Suppressor macrophage (primary cell): ENCODE measurements at regions not wholly inside any gene's neighbourhood (a gene's known extent, or its start where the extent isn't known, plus 50 kb on each side); places are given as distances from the start of the nearest gene placed in this dataset.
"Not testable (repeated sequence)": the region's sequence is repeated elsewhere in the genome, so short reads cannot be mapped to it uniquely, and the experiment has no call there.

Experiments used
- DNase-seq, 4 experiments: peaks; one replicate each; pipeline ENCODE4 v3.0.0-alpha.2; 2020 to 2022

DNA sequence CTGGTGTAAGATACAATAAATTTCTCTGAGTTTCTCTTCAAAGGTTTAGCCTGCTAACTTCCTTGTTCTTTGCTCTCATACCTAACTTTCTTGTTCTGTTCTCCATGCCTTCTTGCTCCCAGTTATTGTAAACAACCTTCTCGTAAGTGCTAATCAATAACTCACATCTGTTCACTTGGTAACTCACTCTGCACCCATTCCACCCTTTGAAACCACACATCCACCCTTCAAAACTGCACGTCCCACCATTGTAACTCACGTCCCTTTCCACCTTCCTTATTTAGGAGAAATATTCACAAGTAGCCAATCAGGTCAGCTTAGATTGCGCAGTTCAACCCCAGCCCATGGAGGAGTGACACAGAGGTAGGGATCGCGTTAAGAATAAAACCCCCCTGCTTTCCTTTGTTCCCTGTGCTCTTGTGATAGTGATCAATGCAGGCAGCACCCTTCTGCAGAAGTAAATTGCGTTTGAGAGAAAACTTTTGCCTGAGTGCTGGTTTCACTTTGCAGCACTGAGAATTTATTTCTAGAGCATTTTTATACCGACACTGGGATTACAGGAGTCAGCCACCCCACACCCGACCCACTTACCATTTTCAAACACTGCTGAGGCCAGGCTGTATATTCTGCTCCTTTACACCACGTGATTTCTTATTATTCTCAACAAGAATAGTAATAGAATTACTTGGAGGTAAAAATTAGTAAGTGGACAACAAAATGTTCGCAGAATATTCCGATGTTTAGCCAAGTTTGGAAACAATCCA lies 789.2 kb upstream of the RGS18 start:
- no peak for DNase-seq

DNA sequence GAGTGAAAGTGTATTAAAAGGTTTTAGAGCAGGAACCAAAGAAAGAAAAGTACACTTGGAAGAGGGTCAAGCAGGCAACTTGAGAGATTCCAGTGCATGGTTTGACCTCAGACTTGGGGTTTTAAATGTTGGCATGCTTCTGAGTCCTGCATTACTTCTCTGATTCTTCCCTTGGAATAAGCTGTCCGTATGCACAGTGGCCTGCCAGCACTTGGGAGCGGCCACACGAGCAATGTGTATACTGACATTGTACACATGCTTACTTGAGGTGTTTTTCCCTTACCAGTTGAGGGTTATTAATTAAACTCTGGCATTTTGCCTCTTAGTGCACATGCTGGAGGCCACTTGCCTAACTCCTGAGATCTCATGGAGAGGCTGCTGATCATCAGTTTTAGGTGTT lies 786.6 kb upstream of the RGS18 start:
- no peak for DNase-seq

DNA sequence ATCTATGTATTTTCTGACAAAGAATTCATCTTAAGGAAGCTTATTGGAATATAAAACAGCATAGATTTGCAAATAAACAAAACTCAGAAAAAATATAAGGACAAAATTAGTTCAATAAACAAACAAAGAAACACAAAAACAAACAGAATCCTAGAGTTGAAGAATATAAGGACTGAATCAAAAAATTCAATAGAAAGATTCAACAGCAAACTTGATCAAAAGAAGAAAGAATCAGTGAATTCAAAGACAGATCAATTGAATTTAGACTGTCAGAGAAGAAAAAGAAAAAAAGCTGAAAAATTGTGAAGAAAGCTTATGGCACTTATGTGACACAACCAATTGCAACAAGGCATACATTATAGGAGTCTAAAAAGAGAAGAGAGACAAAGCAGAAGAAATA lies 770.0 kb upstream of the RGS18 start:
- no peak for DNase-seq

DNA sequence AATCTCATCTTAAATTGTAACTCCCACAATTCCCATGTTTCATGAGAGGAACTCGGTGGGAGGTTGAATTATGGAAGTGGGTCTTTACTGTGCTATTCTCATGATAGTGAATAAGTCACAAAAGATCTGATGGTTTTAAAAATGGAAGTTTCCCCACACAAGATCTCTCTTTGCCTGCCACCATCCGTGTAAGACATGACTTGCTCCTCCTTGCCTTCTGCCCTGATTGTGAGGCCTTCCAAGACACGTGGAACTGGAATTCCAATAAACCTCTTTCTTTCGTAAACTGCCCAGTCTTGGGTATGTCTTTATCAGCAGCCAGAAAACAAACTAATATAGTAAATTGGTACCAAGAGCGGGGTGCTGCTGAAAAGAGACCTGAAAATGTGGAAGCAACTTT lies 761.6 kb upstream of the RGS18 start:
- no peak for DNase-seq

DNA sequence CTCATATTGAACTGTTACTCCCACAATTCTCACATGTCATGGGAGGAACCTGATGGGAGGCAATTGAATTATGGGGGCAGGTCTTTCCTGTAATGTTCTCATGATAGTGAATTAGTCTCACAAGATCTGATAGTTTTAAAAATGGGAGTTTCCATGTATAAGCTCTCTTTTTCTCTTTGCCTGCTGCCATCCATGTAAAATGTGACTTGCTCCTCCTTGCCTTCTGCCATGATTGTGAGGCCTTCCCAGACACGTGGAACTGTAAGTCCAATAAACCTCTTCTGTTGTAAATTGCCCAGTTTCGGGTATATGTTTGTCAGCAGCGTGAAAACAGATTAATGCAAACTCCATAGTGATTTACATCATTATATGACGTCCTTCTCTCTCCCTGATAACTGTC lies 759.7 kb upstream of the RGS18 start:
- DNase-seq = no peak

DNA sequence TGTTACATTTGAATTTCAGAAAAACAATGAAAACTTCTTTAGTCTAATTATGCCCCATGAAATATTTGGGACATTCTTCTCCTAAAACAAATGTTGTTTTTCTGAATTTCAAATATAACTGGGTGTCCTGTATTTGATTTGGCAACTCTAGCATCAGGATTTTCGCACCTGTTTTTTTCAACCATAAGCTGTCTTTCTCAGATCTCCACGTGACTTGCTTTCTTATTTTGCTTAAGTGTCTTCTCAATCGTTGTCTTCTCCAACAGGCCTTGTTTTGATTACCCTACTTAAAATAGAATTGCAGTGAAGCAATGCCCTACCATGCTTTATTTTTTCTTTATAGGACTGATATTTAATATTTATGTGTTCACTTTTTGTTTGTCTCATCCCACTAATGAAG lies 752.8 kb upstream of the RGS18 start:
- DNase-seq = no peak

DNA sequence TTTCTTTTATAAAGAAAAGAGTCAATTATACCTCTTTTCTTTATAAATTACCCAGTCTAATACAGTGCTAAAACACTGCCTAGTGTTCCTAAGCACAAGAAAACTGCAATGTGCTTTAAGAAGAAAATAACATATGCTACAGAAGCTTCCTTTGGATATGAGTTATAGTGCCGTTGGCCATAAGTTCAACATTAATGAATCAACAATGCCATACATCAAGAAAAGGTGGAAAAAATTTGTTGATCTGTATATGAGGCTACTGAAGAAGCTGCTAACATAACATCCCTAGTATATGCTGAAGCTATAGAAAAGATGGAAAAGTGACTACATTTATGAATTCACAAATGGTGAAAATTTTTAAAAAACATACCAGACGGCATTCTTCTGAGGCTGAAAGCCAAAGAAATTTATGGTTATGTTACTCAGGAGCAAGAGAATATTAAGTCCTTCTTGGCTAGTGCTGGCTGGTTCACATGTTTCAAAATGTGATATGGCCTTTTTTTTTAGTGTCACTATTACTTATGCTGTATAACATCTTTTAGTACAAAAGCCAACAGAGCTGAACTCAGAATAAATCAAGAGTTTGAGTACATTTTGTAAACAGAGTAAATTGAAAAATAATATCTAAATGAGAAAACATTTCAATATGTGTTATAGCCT lies 743.2 kb upstream of the RGS18 start:
- no peak for DNase-seq

DNA sequence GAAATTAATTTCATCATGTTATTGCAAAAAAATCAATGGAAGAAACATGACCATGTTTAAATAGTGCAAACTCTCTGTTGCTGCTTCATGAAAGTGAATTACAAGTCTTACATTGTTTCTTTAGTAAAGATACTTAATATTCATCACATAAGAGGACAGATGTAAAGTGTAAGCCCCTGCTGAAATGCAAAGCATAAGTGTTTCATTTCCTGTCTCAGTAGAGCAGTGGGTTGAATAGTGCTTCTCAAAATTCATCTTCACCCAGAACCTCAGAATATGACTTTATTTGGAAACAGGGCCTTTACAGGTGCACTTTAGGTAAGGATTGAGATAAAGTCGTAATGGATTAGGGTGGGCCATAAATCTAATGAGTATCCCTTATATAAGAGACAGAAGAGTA lies 738.4 kb upstream of the RGS18 start:
- no peak for DNase-seq

DNA sequence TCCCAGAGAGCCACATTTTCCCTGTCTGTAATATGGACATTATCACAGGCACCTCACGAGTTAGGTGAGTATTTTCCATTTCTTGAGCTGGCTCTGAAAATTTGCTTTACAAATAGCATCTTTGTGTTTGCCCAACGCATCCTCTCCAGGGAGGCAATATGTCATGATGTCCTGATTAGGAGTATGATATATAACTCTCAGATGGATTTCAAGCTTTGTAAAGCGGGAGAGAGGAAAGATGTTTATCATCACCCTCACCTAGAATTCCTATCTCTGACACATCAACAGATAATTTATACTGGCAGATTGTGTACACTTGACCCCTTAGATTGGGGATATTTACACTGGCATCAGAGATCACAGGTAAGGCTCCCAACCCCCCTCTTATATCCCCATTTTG lies 730.7 kb upstream of the RGS18 start:
- no peak for DNase-seq

DNA sequence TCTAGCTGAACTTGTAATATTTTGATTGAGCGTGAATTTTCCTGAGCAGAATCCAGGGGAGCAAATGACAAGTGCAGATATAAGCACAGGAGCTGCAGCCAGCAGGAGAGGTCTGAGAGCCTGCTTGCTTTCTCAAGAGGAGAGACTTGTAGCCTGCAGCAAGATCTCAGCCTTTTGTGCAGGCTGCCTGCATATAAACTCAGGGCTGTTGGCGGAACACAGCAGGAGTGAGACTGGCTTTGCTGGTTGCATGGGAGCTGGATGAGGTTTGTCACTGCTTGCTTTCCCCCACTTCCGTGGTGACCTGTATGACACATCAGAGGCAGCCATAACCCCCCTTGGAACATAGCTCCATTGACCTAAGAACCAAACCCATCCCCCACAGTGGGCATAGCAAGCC lies 725.4 kb upstream of the RGS18 start:
- no peak for DNase-seq

DNA sequence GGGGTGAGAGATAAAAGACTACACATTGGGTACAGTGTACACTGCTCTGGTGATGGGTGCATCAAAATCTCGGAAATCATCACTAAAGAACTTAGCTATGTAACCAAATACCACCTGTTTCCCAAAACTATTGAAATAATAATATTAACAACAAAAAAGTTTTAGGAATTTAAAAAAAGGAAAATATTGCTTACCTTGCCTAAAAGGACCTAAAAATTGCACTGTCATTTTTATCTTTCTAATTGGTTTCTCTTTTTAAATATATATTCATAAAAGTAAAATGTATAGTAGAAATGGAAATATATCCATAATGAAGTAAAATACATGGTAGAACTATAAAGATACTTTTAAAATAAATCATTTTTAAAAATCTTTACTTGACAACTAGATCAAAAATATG lies 719.3 kb upstream of the RGS18 start:
- no peak for DNase-seq

DNA sequence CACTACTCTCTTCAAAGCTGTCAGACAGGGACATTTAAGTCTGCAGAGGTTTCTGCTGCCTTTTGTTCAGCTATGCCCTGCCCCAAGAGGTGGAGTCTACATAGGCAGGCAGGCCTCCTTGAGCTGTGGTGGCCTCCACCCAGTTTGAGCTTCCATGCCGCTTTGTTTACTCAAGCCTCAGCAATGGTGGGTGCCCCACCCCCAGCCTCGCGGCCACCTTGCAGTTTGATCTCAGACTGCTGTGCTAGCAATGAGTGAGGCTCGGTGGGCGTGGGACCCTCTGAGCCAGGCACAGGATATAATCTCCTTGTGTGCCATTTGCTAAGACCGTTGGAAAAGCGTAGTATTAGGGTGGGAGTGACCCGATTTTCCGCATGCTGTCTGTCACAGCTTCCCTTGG lies 710.0 kb upstream of the RGS18 start:
- not testable (repeated sequence) for DNase-seq

DNA sequence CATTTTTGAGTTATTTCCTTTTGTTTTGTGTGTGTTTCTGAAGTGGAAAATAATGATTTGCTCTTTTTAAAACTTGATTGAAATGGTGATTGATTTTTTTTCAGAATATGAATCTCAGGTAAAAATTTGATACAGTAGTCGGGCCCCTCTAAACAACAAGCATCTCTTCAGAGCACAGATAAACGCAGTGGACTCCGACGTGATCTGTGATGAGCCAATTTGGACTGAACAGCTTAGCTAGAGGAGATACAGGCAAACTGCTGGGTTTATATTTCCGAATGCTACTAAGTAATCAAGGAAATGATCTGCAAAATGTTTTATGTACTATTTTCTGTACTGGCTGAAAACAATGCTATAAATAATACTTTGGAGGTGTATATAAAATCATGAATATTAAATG lies 705.7 kb upstream of the RGS18 start:
- no peak for DNase-seq

DNA sequence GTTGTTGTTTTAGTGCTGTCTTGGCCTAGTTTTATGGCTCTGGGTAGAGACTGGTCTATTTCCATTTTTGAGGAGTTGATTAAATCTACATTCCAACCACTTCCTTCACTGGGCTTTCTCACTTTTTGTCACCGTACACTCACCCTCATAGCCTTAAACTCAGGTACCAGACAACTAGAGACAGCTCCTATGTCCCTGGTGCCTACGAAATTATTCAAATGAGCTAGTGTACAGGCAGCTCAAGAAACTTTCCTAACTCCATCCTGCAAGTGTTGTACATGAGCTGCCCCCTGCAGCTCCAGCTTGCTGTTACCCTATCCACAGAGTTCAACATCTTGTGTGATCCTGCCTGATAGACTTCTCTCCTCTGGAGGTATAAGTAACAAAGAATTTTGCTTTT lies 704.8 kb upstream of the RGS18 start:
- DNase-seq = no peak

DNA sequence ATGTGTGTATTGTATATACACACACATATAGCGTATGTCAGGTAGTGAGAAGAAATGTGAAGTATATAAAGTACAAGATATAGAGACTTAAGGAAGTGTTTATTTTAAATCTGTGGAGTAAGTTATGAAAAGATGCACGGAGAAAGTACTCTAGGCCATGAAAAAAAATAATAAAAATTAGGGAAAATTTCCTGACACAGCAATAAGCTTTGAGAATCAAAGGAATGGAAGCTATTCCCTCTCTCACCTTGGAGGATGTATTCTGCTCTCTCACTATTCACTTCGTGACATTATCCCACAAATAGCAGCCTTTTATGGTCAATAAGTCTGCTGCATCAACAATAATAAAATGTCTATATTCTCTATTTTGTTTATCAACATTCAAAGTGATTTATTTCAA lies 700.4 kb upstream of the RGS18 start:
- DNase-seq = no peak

DNA sequence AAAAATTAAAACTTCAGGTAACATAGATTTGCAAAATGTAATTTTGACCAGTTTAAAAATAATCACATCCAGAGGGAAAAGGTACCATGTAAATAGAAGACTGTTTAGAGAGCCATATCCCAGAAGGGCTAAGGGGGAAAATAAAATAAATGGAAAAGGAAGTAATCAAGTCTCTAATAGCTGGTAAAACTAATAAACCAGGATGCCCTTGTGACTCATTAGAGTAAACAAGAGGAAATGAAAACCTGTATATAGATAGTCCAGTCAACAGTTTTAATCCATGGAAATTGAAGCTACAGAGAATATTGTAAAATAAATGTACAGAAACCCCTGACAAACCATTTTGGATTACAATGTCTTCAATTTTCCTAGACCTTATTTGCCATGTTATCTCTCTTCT lies 698.0 kb upstream of the RGS18 start:
- DNase-seq = no peak

DNA sequence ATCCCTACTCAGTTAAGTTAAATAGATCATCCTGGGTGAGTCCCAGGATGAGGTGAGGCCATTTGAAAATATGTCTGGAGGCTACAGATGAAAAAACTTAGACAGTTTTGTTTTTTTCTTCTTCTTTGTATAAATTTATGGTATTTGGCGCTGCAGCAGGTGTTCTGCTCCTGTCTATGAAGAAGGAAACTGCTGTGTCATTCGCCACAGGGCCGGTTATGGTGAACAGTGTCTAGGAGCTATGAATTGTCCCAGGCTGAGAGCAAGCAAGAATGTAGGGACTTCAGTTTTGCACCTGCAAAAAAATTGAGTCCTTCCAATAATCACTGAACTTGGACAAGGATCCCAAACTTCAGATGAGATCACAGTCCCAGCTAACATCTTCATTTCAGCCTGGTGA lies 674.3 kb upstream of the RGS18 start:
- DNase-seq = no peak

DNA sequence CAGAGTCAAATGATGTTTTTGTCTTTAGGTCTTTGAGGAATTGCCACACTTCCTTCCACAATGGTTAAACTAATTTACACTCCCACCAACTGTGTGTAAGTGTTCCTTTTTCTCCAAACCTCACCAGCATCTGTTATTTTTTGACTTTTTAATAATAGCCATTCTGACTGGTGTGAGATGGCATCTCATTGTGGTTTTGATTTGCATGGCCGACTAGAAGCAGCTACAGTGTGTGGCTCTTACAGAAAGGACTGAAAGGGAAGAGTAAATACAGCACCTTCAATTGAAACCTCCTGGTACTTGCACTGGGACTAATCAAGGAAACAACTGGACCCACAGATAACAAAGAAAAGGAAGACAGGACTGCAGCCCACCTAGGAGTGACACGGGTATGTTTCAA lies 668.0 kb upstream of the RGS18 start:
- DNase-seq = no peak

DNA sequence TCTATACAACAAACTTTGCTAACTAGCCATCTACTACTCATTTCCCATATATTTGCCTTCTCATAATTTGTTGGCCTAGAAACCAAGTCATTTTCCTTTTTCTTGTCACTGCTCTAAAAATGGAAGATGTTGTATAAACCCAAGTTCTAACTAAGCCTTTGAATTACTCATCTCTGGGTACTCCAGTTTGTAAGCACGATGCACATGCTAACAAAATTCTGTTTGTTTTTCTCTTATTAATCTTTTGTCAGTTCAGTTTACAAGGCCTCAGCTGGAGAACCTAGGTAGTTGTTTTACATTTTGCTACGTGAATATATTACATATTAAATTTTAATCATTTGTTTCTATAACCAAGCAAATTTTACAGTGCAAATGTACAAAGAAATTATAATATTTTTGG lies 663.2 kb upstream of the RGS18 start:
- DNase-seq = no peak

DNA sequence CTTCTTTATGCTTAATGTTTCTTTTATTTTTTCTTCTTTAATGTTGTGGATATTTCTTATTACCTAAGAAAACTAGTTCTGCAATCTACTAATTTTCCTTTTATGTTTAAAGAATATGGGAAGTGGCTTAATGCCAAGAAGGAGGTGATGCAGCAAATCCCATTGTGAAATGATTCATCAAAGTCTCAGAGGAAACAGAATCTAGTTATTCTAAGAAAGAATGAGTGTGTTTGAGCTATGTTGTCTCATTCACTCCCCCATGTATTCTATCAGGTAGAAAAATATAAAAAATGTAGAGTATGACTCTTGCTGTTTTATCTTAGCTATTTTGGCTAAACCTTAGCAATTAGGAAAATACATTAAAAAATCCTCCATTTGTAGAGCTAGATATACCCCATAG lies 659.9 kb upstream of the RGS18 start:
- DNase-seq = no peak

DNA sequence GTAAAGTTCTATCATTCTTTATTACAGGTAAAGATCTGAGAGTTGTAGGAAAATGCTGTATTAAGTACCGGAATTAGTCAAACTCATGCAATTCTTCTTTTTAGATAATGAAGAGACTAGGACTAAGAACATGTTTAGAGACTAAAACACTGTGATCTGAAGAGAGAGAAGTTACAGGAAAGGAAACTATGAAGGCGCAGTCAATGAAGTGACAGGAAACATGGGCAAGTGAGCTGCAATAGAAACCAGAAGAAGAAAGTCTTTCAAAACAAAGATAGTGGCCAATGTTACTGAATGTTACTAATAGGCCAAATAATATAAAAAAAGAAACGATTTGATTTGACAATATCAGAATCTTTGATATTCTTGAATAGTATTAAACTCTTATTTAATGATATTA lies 659.4 kb upstream of the RGS18 start:
- DNase-seq = no peak

DNA sequence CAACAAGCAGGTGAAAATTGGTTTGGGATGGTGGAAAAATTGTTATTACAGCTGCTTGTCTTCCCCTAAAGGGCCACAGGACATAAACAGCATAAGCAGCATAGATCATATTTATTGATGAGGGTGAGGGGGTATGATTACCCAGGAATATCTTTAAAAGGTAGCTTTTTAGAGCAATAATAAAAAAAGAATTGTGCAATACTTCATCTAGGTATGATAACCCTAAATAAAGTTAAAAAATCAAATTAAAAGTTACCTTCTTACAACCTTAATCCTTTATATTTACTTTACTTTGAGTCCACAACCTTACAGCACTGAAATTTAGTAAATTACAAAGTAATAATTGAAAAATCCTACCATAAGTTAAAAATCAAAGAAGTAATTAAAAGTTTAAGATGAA lies 653.3 kb upstream of the RGS18 start:
- DNase-seq = no peak

DNA sequence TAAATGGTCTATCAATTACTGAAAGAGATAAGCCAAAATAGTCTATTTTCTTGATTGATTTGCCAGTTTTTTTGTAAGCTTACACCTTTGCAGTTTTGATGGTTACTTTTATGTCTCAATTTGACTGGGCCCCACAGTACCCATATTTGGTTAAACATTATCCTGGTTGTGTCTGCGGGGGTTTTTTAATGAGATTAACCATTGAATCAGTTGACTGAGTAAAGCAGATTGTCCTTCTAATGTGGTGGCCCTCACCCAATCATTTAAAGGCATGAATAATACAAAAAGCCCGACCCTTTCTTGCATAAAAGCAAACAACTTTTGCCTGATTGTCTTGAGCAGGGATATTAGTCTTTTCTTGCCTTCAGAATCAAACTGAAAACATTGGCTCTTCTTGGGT lies 650.0 kb upstream of the RGS18 start:
- DNase-seq = no peak

DNA sequence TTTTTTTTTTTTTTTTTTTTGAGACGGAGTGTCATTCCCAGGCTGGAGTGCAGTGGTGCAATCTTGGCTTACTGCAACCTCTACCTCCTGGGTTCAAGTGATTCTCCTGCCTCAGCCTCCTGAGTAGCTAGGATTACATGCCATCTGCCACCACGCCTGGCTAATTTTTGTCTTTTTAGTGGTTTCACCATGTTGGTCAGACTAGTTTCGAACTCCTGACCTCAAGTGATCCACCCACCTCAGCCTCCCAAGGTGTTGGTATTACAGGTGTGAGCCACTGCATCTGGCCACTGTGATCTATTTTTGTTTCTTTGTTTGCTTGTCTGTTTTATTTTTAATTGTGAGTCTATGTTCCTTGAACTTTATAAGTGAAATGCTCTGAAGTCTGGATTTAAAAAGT lies 646.8 kb upstream of the RGS18 start:
- not testable (repeated sequence) for DNase-seq

DNA sequence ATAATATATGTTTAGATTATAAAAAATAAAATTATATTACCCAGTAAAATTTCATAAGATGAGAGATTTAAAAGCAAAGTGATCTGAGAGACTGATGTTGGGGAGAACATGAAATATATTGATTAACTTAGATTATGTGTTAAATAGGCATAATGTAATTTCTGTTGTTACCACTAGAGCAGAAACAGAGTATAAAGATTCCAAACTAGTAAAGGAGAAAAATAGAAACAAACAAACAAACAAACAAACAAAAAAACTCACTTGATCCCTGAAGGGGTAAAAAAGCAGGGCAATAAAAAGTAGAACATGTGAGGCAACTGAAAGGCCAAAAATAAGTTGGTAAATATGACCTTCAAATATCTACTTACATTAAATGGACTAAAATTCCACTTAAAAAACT lies 640.4 kb upstream of the RGS18 start:
- no peak for DNase-seq
